Caco-2 (cell line): ENCODE measurements at regions not wholly inside any gene's neighbourhood (a gene's known extent, or its start where the extent isn't known, plus 50 kb on each side); places are given as distances from the start of the nearest gene placed in this dataset.

Experiments
- BruUV-seq: library from RNA; stranded (reverse); fragments of 400-500 nt; replicated peaks from 2 replicates; lab custom pipeline; 2021; lab: Mats Ljungman, UMichigan
- CTCF ChIA-PET: fragments of 300-600 bp; sonication (Branson Sonifier 250); formaldehyde crosslinking; loops from one replicate; lab custom pipeline; 2022; ENCODE audit warnings: antibody characterized with exemption; lab: Charles Lee
- POLR2A ChIA-PET: fragments of 300-600 bp; sonication (Branson Sonifier 250); formaldehyde crosslinking; loops from one replicate; lab custom pipeline; 2022; ENCODE audit warnings: antibody characterized with exemption; lab: Charles Lee
- DNase-seq, 2 experiments: peaks; one replicate each; pipeline versions ENCODE4 v3.0.0 to v3.0.0-alpha.2; 2020 to 2022
- H3K27me3 ChIP-seq: replicated peaks from 2 replicates; pipeline ENCODE4 v1.6.0; 2011; ENCODE audit warnings: low read length; ENCODE audit not compliant: control insufficient read depth, insufficient read depth
- H3K36me3 ChIP-seq: 2 replicates; pipeline ENCODE4 v1.5.1; 2011; ENCODE audit warnings: low read length; ENCODE audit not compliant: control insufficient read depth, insufficient read depth
- H3K4me1 ChIP-seq: fragments of 250-450 bp; sonication (Bioruptor Pico); 2 replicates; pipeline ENCODE4 v1.5.1; 2020; ENCODE audit warnings: mild to moderate bottlenecking
- H3K4me3 ChIP-seq: 2 replicates; pipeline ENCODE4 v1.5.1; 2011; ENCODE audit warnings: low read depth, mild to moderate bottlenecking, control low read depth, low read length
- H3K9me3 ChIP-seq: fragments of 250-450 bp; sonication (Bioruptor Pico); 2 replicates; pipeline ENCODE4 v1.5.1; 2020; ENCODE audit warnings: mild to moderate bottlenecking, moderate library complexity
- H3K27ac Mint-ChIP-seq: one replicate; pipeline ENCODE4 v1.8.0; 2022; ENCODE audit warnings: mixed read lengths; ENCODE audit not compliant: unreplicated experiment
- H3K27me3 Mint-ChIP-seq: one replicate; pipeline ENCODE4 v1.8.0; 2022; ENCODE audit warnings: mixed read lengths; ENCODE audit not compliant: insufficient read depth, unreplicated experiment
- H3K36me3 Mint-ChIP-seq: one replicate; pipeline ENCODE4 v1.8.0; 2022; ENCODE audit warnings: mild to moderate bottlenecking, mixed read lengths; ENCODE audit not compliant: insufficient read depth, unreplicated experiment
- H3K4me1 Mint-ChIP-seq: one replicate; pipeline ENCODE4 v1.8.0; 2022; ENCODE audit warnings: low read depth, mixed read lengths; ENCODE audit not compliant: unreplicated experiment
- H3K4me3 Mint-ChIP-seq: one replicate; pipeline ENCODE4 v1.8.0; 2022; ENCODE audit warnings: mild to moderate bottlenecking, moderate library complexity, mixed read lengths; ENCODE audit not compliant: unreplicated experiment
- H3K9me3 Mint-ChIP-seq: one replicate; pipeline ENCODE4 v1.8.0; 2022; ENCODE audit warnings: mixed read lengths; ENCODE audit not compliant: unreplicated experiment
- intact Hi-C: fragments of 100-400 bp; cut with micrococcal nuclease; formaldehyde crosslinking; loops from one replicate; pipeline ENCODE4 v1.10.0; 2022; ENCODE audit not compliant: unreplicated experiment
- TF ChIP-seq, protein P1 (sequence below), 2 experiments: fragments of 200-600 bp in 1 of 2; IDR thresholded peaks; 1 replicate in 1 of 2; 2 replicates in 1 of 2; pipeline versions ENCODE4 v1.5.1 to v1.8.0; 2011 to 2022; ENCODE audit warnings: antibody characterized with exemption in 1 of 2, control low read depth in 1 of 2, inconsistent platforms in 1 of 2, low read depth in 1 of 2, low read length in 1 of 2, mild to moderate bottlenecking in 1 of 2, moderate library complexity in 1 of 2; ENCODE audit not compliant: insufficient read depth in 1 of 2, severe bottlenecking in 1 of 2, unreplicated experiment in 1 of 2

DNA sequence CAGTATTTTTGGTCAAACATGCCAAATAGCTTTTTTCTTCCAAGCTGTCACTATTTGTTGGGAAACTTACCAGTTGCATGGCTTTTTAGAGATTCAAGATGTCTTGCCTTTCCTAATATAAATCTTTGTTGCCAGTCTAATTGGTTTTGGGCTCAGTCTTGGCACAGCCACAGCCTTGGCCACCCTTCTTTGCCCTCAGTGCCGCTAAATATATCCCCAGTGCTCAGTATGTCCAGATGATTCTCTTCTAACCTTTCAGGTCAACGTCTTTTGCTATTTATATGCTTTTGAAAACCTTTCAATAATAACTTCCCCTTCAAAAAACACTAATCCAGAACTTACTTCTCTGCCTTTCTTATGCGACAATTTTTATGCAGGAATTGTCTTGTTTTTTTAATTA, 483.1 kb upstream of the ZFHX3 start:
- Histone ChIP-seq H3K4me3 (no peak overlapping the region), H3K27me3 (no peaks in the 10 kb centered on the region), H3K9me3 (no peaks in the 10 kb centered on the region; the same call in 1 of the 2 replicates), H3K4me1 (no peaks in the 10 kb centered on the region), H3K36me3 (no peaks in the 10 kb centered on the region)
- Mint-ChIP-seq H3K4me3 (no peak overlapping the region), H3K27me3 (peaks cover 16% of the 10 kb centered on the region), H3K9me3 (peaks cover 30% of the 10 kb centered on the region), H3K4me1 (no peaks in the 10 kb centered on the region), H3K36me3 (no peaks in the 10 kb centered on the region), H3K27ac (no peak overlapping the region)
- CTCF ChIA-PET = interaction anchor here (0.6 kb wide), 1 partner anchor 15 kb away, joined by 4 read pairs; no protein-coding TSS in a partner anchor
- no TSS peak for BruUV-seq
- TF ChIP-seq, protein P1, sequence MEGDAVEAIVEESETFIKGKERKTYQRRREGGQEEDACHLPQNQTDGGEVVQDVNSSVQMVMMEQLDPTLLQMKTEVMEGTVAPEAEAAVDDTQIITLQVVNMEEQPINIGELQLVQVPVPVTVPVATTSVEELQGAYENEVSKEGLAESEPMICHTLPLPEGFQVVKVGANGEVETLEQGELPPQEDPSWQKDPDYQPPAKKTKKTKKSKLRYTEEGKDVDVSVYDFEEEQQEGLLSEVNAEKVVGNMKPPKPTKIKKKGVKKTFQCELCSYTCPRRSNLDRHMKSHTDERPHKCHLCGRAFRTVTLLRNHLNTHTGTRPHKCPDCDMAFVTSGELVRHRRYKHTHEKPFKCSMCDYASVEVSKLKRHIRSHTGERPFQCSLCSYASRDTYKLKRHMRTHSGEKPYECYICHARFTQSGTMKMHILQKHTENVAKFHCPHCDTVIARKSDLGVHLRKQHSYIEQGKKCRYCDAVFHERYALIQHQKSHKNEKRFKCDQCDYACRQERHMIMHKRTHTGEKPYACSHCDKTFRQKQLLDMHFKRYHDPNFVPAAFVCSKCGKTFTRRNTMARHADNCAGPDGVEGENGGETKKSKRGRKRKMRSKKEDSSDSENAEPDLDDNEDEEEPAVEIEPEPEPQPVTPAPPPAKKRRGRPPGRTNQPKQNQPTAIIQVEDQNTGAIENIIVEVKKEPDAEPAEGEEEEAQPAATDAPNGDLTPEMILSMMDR (IDR thresholded peaks at IDR 0.05; ENCODE audit: insufficient read depth in 1 of 2, low read depth in 1 of 2, low read length in 1 of 2, severe bottlenecking in 1 of 2, unreplicated experiment in 1 of 2) = no peak
- DNase-seq = no peak
- intact Hi-C loops = no loop called here
- POLR2A ChIA-PET = no interaction called here

DNA sequence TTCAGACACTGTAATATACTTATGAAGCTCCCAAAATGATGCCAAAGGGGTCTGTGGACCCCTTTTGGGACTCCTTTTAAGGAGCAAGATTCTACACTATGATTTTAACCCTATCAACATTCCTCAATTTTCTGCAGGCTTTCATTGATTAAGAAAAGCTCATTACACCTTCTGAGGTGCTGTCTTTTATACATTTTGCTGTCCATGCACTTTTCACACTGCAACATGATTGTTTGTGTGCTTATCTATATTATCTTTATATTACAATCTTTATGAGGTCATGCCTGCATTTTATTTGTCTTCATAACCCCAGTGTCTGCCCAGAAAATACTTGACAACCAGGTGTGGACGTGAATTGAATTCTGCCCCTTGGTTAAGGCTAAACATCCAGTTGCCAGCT, 482.6 kb upstream of the ZFHX3 start:
- Mint-ChIP-seq H3K4me3 (no peak overlapping the region), H3K36me3 (no peaks in the 10 kb centered on the region), H3K27ac (no peak overlapping the region), H3K27me3 (peaks cover 16% of the 10 kb centered on the region), H3K9me3 (peaks cover 30% of the 10 kb centered on the region), H3K4me1 (no peaks in the 10 kb centered on the region)
- Histone ChIP-seq H3K36me3 (no peaks in the 10 kb centered on the region), H3K27me3 (no peaks in the 10 kb centered on the region), H3K4me3 (no peak overlapping the region), H3K9me3 (no peaks in the 10 kb centered on the region; the same call in 1 of the 2 replicates), H3K4me1 (no peaks in the 10 kb centered on the region)
- intact Hi-C loops = no loop called here
- ChIA-PET CTCF (interaction anchor here (0.6 kb wide), 1 partner anchor 16 kb away, joined by 4 read pairs; no protein-coding TSS in a partner anchor), POLR2A (no interaction called here)
- DNase-seq = no peak
- TF ChIP-seq, protein P1 (IDR thresholded peaks at IDR 0.05; ENCODE audit: insufficient read depth in 1 of 2, low read depth in 1 of 2, low read length in 1 of 2, severe bottlenecking in 1 of 2, unreplicated experiment in 1 of 2) = no peak
- no TSS peak for BruUV-seq

DNA sequence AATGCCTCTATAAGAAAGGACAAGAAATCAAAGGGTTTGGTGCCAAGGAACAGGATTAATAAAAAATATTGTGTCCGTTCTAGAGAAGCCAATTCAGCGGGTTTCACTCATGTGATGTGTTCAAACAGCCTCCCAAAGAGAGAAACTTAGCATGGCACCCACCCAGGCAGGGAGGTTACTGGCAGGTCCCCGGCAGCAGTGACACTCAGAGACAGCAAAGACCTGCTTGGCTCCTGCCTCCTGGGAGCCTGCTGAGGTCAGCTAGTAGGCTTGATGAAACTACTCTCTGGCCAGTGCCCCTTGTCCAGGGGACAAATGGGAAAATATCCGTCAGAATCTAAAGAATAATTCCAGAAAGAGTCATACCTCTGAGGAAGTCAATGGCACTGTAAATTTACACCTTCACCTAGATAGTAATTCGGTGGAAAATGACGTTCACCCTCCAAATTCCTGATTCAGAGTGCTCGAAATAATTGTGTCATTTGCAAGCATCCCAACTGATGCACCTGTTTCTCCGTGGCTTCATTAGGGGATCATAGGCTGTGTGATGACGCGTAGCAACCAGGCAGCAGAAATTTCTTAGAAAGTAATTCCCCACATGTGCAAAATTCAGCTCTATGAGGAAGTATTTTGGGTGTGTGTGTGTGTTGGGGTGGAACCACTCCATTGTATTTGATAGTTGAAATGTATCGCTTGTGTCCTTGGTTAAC, 481.5 kb upstream of the ZFHX3 start:
- DNase-seq = no peak
- Mint-ChIP-seq H3K27ac (no peak overlapping the region), H3K9me3 (peaks cover 27% of the 10 kb centered on the region), H3K4me3 (no peak overlapping the region), H3K27me3 (peaks cover 16% of the 10 kb centered on the region), H3K4me1 (no peaks in the 10 kb centered on the region), H3K36me3 (no peaks in the 10 kb centered on the region)
- intact Hi-C loops = loop anchor here (5.0 kb wide), 1 partner anchor 1027 kb away; no protein-coding TSS in a partner anchor
- H3K36me3 ChIP-seq = no peaks in the 10 kb centered on the region
- TF ChIP-seq, protein P1 (IDR thresholded peaks at IDR 0.05; ENCODE audit: insufficient read depth in 1 of 2, low read depth in 1 of 2, low read length in 1 of 2, severe bottlenecking in 1 of 2, unreplicated experiment in 1 of 2) = no peak
- POLR2A ChIA-PET = no interaction called here
- H3K9me3 ChIP-seq = no peaks in the 10 kb centered on the region; the same call in 1 of the 2 replicates
- H3K27me3 ChIP-seq = no peaks in the 10 kb centered on the region
- BruUV-seq = no TSS peak
- H3K4me1 ChIP-seq = no peaks in the 10 kb centered on the region
- CTCF ChIA-PET = no interaction called here
- no peak overlapping the region for H3K4me3 ChIP-seq
